Panc1 (cell line): ENCODE measurements at regions not wholly inside any gene's neighbourhood (a gene's known extent, or its start where the extent isn't known, plus 50 kb on each side); places are given as distances from the start of the nearest gene placed in this dataset.

Experiments used
- POLR2AphosphoS5 ChIP-seq: IDR thresholded peaks from 2 replicates; pipeline ENCODE4 v1.6.1; 2012; ENCODE audit warnings: mild to moderate bottlenecking, low read depth, low read length, moderate library complexity
- SIN3A ChIP-seq: IDR thresholded peaks from 2 replicates; pipeline ENCODE4 v1.6.1; 2012; ENCODE audit warnings: low read depth, mild to moderate bottlenecking, low read length, moderate library complexity, borderline replicate concordance; ENCODE audit not compliant: insufficient read depth
- TF ChIP-seq, protein P1 (sequence below): fragments of 450-650 bp; IDR thresholded peaks from 2 replicates; pipeline ENCODE4 v1.5.1; 2017; ENCODE audit warnings: mild to moderate bottlenecking

DNA sequence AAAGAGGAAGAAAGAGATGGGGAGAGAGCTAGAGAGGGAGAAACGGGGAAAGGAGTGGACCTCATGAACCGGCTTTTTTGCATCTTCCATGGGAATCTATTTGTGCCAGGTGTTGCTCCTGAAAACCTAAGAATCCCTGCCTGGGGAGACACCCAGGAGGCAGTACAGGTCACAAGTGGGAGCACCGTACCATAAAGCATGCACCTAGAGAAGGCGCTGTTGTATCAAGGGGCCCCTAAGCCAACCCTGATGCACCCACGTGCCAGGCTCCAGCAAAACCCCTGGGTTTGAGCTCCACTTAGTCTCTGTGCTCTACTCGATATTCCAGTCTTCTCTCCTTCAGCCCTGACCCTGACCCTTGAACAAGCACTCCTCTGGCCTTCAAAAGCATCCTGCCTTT, 233.6 kb downstream of the RRAGC start:
- TF ChIP-seq POLR2AphosphoS5 = no peak
- TF ChIP-seq, protein P1, sequence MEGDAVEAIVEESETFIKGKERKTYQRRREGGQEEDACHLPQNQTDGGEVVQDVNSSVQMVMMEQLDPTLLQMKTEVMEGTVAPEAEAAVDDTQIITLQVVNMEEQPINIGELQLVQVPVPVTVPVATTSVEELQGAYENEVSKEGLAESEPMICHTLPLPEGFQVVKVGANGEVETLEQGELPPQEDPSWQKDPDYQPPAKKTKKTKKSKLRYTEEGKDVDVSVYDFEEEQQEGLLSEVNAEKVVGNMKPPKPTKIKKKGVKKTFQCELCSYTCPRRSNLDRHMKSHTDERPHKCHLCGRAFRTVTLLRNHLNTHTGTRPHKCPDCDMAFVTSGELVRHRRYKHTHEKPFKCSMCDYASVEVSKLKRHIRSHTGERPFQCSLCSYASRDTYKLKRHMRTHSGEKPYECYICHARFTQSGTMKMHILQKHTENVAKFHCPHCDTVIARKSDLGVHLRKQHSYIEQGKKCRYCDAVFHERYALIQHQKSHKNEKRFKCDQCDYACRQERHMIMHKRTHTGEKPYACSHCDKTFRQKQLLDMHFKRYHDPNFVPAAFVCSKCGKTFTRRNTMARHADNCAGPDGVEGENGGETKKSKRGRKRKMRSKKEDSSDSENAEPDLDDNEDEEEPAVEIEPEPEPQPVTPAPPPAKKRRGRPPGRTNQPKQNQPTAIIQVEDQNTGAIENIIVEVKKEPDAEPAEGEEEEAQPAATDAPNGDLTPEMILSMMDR = no peak
- TF ChIP-seq SIN3A = no peak
